ENCODE measurements at regions not wholly inside any gene's neighbourhood (a gene's known extent, or its start where the extent isn't known, plus 50 kb on each side); places are given as distances from the start of the nearest gene placed in this dataset.
A peak's percentile ranks its signal among the peaks of the same experiment; 100 is the strongest.
"Not testable (repeated sequence)": the region's sequence is repeated elsewhere in the genome, so short reads cannot be mapped to it uniquely, and the experiment has no call there.

DNA sequence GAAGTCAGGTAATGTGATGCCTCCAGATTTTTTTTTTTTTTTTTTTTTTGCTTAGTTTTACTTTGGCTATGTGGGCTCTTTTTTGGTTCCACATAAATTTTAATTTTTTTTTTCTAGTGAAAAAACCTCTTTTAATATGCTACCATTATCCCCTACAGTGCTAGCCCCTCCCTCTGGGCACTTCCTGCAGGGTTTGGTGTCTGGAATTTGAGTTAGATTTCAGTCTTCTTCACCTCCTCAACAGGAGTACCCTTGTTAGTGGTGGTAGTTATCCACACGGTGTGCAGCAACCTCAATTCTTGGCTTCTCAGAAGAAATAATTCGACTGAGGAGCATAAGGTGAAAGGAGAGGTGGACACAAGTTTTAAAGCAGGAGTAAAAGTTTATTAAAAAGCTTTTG, 128.8 kb upstream of the SYNCRIP start:
- H3K27ac ChIP-seq, result no peak overlapping the region
- H3K27me3 ChIP-seq, result no peaks in the 10 kb centered on the region
- H3K4me1 ChIP-seq, result no peaks in the 10 kb centered on the region
- TF ChIP-seq, protein P1, sequence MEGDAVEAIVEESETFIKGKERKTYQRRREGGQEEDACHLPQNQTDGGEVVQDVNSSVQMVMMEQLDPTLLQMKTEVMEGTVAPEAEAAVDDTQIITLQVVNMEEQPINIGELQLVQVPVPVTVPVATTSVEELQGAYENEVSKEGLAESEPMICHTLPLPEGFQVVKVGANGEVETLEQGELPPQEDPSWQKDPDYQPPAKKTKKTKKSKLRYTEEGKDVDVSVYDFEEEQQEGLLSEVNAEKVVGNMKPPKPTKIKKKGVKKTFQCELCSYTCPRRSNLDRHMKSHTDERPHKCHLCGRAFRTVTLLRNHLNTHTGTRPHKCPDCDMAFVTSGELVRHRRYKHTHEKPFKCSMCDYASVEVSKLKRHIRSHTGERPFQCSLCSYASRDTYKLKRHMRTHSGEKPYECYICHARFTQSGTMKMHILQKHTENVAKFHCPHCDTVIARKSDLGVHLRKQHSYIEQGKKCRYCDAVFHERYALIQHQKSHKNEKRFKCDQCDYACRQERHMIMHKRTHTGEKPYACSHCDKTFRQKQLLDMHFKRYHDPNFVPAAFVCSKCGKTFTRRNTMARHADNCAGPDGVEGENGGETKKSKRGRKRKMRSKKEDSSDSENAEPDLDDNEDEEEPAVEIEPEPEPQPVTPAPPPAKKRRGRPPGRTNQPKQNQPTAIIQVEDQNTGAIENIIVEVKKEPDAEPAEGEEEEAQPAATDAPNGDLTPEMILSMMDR (IDR thresholded peaks at IDR 0.05), result no peak
- H3K9me3 ChIP-seq, result no peaks in the 10 kb centered on the region
- H3K36me3 ChIP-seq, result no peaks in the 10 kb centered on the region
- intact Hi-C loops (cut with DNase I), result no loop called here
- no peak for DNase-seq
- no peak for ATAC-seq
- no peak overlapping the region for H3K4me3 ChIP-seq

DNA sequence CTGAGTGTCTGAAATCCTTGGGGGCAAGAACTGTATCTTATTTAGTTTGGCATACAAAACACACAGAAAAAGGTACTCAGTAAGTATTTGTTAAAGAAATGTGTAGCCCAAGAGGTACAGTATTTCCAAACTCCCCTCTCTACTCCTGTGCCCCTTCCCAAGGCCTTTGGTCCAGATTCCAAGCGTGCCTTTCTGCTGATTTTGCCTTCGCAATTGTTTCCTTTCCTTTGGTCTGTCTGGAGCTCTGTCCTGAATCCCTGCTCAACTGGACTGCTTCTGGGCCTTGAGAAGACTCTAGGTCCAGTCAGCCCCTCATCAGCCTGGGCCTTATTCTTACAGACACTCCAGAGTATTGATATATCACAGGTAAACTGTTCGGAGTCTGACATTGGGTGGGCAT, 122.2 kb upstream of the SYNCRIP start:
- Histone ChIP-seq H3K4me1 (no peaks in the 10 kb centered on the region), H3K36me3 (no peaks in the 10 kb centered on the region), H3K4me3 (no peak overlapping the region), H3K27ac (no peak overlapping the region), H3K27me3 (no peaks in the 10 kb centered on the region), H3K9me3 (no peaks in the 10 kb centered on the region)
- intact Hi-C loops (cut with DNase I), result no loop called here
- no peak for ATAC-seq
- DNase-seq, result no peak
- TF ChIP-seq, protein P1 (IDR thresholded peaks at IDR 0.05), result no peak

DNA sequence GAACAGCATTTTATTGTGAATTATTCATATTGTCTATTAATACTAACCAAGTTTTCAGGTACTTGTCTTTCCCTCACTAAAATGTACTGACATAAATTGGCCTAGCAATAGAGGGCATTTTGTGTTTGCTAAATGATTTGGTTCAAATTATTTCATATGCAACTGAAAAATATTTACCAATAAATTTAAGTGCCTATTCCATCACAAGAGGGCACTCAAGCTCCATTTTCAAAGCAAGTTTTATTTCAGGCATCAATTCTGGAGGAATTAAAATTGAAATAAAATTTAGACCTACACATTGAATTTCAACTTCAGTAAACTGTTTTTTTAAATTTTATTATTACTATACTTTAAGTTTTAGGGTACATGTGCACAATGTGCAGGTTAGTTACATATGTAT, 114.3 kb upstream of the SYNCRIP start:
- H3K27me3 ChIP-seq, result no peaks in the 10 kb centered on the region
- no peaks in the 10 kb centered on the region for H3K9me3 ChIP-seq
- H3K4me1 ChIP-seq, result no peaks in the 10 kb centered on the region
- no peaks in the 10 kb centered on the region for H3K36me3 ChIP-seq
- DNase-seq (no peak), ATAC-seq (no peak)
- H3K27ac ChIP-seq, result no peak overlapping the region
- TF ChIP-seq, protein P1 (IDR thresholded peaks at IDR 0.05), result peak; percentile 41
- H3K4me3 ChIP-seq, result no peak overlapping the region
- intact Hi-C loops (cut with DNase I), result no loop called here

DNA sequence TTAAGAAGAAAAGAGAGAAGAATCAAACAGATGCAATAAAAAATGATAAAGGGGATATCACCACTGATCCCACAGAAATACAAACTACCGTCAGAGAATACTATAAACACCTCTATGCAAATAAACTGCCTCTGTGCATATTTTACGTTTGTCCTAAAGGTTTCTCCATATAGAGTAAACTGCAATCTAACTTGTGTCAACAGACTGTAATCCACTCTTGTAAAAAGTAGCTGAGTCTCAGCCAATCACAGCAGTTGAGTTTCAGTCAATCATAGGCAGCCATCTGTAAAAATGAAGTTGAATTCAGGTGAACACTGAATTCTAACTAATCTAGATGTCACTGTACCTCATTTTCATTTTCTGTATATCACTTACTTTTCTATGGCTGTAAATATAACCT, 112.2 kb upstream of the SYNCRIP start:
- no peaks in the 10 kb centered on the region for H3K27me3 ChIP-seq
- DNase-seq (no peak), ATAC-seq (no peak)
- no peak overlapping the region for H3K4me3 ChIP-seq
- H3K9me3 ChIP-seq, result no peaks in the 10 kb centered on the region
- no peak overlapping the region for H3K27ac ChIP-seq
- H3K36me3 ChIP-seq, result no peaks in the 10 kb centered on the region
- intact Hi-C loops (cut with DNase I), result no loop called here
- no peaks in the 10 kb centered on the region for H3K4me1 ChIP-seq
- TF ChIP-seq, protein P1 (IDR thresholded peaks at IDR 0.05), result no peak

DNA sequence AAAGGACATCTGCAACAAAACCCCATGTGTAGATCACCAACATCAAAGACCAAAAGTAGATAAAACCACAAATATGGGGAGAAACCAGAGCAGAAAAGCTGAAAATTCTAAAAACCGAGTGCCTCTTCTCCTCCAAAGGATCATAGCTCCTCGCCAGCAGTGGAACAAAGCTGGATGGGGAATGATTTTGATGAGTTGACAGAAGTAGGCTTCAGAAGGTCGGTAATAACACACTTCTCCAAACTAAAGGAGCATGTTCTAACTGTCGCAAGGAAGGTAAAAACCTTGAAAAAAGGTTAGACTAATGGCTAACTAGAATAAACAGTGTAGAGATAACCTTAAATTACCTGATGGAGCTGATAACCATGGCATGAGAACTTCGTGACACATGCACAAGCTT, 109.9 kb upstream of the SYNCRIP start:
- TF ChIP-seq, protein P1 (IDR thresholded peaks at IDR 0.05), result no peak
- Histone ChIP-seq H3K4me3 (no peak overlapping the region), H3K27ac (no peak overlapping the region), H3K4me1 (no peaks in the 10 kb centered on the region), H3K36me3 (no peaks in the 10 kb centered on the region), H3K9me3 (no peaks in the 10 kb centered on the region), H3K27me3 (no peaks in the 10 kb centered on the region)
- ATAC-seq (no peak), DNase-seq (no peak)
- intact Hi-C loops (cut with DNase I), result no loop called here

DNA sequence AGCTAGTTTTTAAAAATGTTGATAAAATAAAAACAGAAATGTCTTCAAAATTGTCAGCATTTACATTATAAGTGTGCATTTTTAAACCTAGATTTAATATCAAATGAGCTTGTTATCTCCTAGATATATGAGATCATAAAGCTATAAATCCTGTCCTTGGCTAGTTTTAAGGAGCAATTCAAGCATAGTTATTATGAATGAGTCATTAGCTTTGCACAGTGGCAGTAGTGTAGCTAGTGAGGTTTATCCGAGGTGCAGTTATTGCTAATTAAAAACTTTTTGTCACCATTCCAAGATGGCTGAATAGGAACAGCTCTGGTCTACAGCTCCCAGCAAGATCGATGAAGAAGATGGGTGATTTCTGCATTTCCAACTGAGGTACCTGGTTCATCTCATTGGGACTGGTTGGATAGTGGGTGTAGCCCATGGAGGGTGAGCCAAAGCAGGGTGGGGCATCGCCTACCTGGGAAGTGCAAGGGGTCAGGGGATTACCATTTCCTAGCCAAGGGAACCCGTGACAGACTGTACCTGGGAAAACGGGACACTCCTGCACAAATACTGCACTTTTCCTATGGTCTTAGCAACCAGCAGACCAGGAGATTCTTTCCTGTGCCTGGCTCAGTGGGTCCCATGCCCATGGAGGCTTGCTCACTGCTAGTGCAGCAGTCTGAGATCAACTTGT, 108.8 kb upstream of the SYNCRIP start:
- Histone ChIP-seq H3K4me3 (no peak overlapping the region), H3K36me3 (no peaks in the 10 kb centered on the region), H3K4me1 (no peaks in the 10 kb centered on the region), H3K27me3 (no peaks in the 10 kb centered on the region), H3K27ac (no peak overlapping the region), H3K9me3 (no peaks in the 10 kb centered on the region)
- intact Hi-C loops (cut with DNase I), result no loop called here
- no peak for ATAC-seq
- TF ChIP-seq, protein P1 (IDR thresholded peaks at IDR 0.05), result no peak
- DNase-seq, result no peak

DNA sequence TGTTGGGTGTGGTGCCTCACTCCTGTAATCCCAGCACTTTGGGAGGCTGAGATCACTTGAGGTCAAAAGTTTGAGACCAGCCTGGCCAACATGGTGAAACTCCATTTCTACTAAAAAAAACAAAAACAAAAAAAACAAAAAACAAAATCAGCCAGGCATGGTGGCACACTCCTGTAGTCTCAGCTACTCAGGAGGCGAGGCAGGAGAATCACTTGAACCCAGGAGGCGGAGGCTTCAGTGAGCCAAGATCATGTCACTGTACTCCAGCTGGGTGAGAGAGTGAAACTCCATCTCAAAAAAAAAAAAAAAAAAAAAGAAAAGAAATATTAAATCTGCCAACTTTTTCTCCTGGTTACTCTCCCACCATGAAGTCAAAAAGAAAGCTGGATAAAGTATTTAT, 107.5 kb upstream of the SYNCRIP start:
- H3K9me3 ChIP-seq; H3K27me3 ChIP-seq; intact Hi-C loops (cut with DNase I); H3K27ac ChIP-seq; H3K4me3 ChIP-seq; DNase-seq; H3K36me3 ChIP-seq; ATAC-seq; H3K4me1 ChIP-seq: not testable (repeated sequence)
